HCEC 1CT (cell line): ENCODE measurements at regions not wholly inside any gene's neighbourhood (a gene's known extent, or its start where the extent isn't known, plus 50 kb on each side); places are given as distances from the start of the nearest gene placed in this dataset.
"Not testable (repeated sequence)": the region's sequence is repeated elsewhere in the genome, so short reads cannot be mapped to it uniquely, and the experiment has no call there.

ENCODE experiments used
- DNase-seq: peaks from one replicate; pipeline ENCODE4 v3.0.0-alpha.2; 2017

- DNase-seq, result no peak
These were observed 395.2 kb upstream of the CNTN5 start for GRCh38 chr11:98625526-98625925.

- no peak for DNase-seq
These were observed 390.0 kb upstream of the CNTN5 start for GRCh38 chr11:98630736-98631135.

GRCh38 chr11:98657711-98658110 lies 363.0 kb upstream of the CNTN5 start:
- no peak for DNase-seq

- DNase-seq, result no peak
These were observed 361.3 kb upstream of the CNTN5 start for GRCh38 chr11:98659431-98659830.

GRCh38 chr11:98674390-98674789 lies 346.4 kb upstream of the CNTN5 start:
- no peak for DNase-seq

- DNase-seq, result no peak
These were observed 341.1 kb upstream of the CNTN5 start for GRCh38 chr11:98679673-98680072.

- no peak for DNase-seq
These were observed 319.2 kb upstream of the CNTN5 start for GRCh38 chr11:98701541-98701940.

GRCh38 chr11:98703779-98704556 lies 316.8 kb upstream of the CNTN5 start:
- DNase-seq, result no peak

- no peak for DNase-seq
These were observed 310.7 kb upstream of the CNTN5 start for GRCh38 chr11:98710026-98710425.

GRCh38 chr11:98710986-98711385 lies 309.8 kb upstream of the CNTN5 start:
- no peak for DNase-seq

- DNase-seq, result no peak
These were observed 299.8 kb upstream of the CNTN5 start for GRCh38 chr11:98720951-98721350.

GRCh38 chr11:98725471-98725870 lies 295.3 kb upstream of the CNTN5 start:
- DNase-seq, result no peak

- no peak for DNase-seq
These were observed 292.3 kb upstream of the CNTN5 start for GRCh38 chr11:98728421-98728820.

- DNase-seq, result no peak
These were observed 291.6 kb upstream of the CNTN5 start for GRCh38 chr11:98729118-98729517.

GRCh38 chr11:98732947-98733346 lies 287.8 kb upstream of the CNTN5 start:
- DNase-seq, result no peak

GRCh38 chr11:98733378-98733777 lies 287.4 kb upstream of the CNTN5 start:
- not testable (repeated sequence) for DNase-seq

- DNase-seq, result no peak
These were observed 286.1 kb upstream of the CNTN5 start for GRCh38 chr11:98734686-98735085.

- no peak for DNase-seq
These were observed 283.9 kb upstream of the CNTN5 start for GRCh38 chr11:98736833-98737232.

- DNase-seq, result no peak
These were observed 280.4 kb upstream of the CNTN5 start for GRCh38 chr11:98740321-98740720.

- not testable (repeated sequence) for DNase-seq
These were observed 257.3 kb upstream of the CNTN5 start for GRCh38 chr11:98763446-98763845.

- DNase-seq, result no peak
These were observed 253.8 kb upstream of the CNTN5 start for GRCh38 chr11:98766903-98767302.

- DNase-seq, result not testable (repeated sequence)
These were observed 250.7 kb upstream of the CNTN5 start for GRCh38 chr11:98770046-98770445.

GRCh38 chr11:98771791-98772190 lies 249.0 kb upstream of the CNTN5 start:
- no peak for DNase-seq

- DNase-seq, result no peak
These were observed 247.9 kb upstream of the CNTN5 start for GRCh38 chr11:98772893-98773292.

GRCh38 chr11:98793276-98793675 lies 227.5 kb upstream of the CNTN5 start:
- no peak for DNase-seq
